ENCODE measurements at regions not wholly inside any gene's neighbourhood (a gene's known extent, or its start where the extent isn't known, plus 50 kb on each side); places are given as distances from the start of the nearest gene placed in this dataset.

DNA sequence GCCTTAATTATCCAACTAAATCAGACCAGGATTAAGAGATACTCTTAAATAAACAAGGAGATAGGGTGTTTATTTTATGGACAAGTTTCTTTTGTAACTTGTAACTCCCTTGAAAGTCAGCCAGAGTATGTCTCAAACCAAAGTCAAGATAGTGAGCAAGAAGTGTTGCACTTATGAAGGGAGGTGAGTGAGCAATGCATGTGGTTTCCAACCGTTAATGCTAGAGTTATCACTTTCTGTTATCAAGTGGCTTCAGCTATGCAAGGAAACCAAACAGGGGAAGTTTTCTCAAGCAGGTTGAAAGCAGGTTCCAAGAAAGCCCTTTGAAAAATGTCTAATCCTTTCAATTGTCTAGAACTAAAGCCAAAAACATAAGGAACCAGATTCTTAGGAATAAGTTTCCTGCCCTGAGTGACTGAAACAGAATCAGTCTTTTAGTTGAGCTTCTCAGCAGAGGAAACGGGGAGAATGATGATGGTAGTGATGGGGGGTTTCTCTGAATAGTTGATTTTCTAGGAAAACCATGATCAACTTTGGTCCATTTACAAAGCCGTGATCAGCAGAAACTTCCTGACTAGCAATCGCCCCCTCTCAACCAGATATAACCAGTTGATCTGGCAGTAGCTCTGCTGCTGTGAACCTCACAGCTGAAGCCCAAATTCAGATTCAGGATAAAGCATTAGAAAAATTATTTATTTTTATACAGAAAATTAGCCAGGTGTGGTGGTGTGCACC lies 128.4 kb downstream of the DAD1 start:
- H4K20me1 ChIP-seq (ENCODE audit: insufficient read depth, low read length) = no peaks in the 10 kb centered on the region
- H2BK20ac ChIP-seq (ENCODE audit: low read depth, low read length) = no peak overlapping the region
- no peak overlapping the region for H4K91ac ChIP-seq (ENCODE audit: insufficient read depth, low read depth, low read length)
- no peak overlapping the region for H3K14ac ChIP-seq (replicated peaks; ENCODE audit: low read depth, low read length)
- H2AK5ac ChIP-seq (ENCODE audit: low read depth, low read length) = no peak overlapping the region
- in situ Hi-C loops (cut with MboI; ENCODE audit: low sequenced_read_pairs) (no loop called here), dilution Hi-C loops (cut with HindIII; ENCODE audit: low sequenced_read_pairs, unreplicated experiment) (no loop called here), intact Hi-C loops (cut with micrococcal nuclease) (no loop called here)
- H3K4me1 ChIP-seq (ENCODE audit: control insufficient read depth, insufficient read depth, low read length) = no peaks in the 10 kb centered on the region
- no peak overlapping the region for H4K8ac ChIP-seq (ENCODE audit: low read depth in 2 of 2, low read length in 2 of 2)
- no peak overlapping the region for H3K4me2 ChIP-seq (ENCODE audit: low read depth, low read length)
- no peak overlapping the region for H3K23ac ChIP-seq (ENCODE audit: low read depth, low read length)
- no peaks in the 10 kb centered on the region for H3K9me1 ChIP-seq (ENCODE audit: insufficient read depth, low read length)
- TF ChIP-seq RFX5 (IDR thresholded peaks at IDR 0.05; ENCODE audit: low read depth, low read length) (no peak), CEBPB (IDR thresholded peaks at IDR 0.05; ENCODE audit: low read depth, low read length) (no peak), POLR2A (IDR thresholded peaks at IDR 0.05; ENCODE audit: low read depth, low read length) (no peak), MXI1 (IDR thresholded peaks at IDR 0.05; ENCODE audit: borderline replicate concordance, low read depth, low read length) (no peak), FOS (IDR thresholded peaks at IDR 0.05; ENCODE audit: low read depth, low read length) (no peak), RCOR1 (IDR thresholded peaks at IDR 0.05; ENCODE audit: insufficient replicate concordance, low read length) (no peak), NFE2L2 (IDR thresholded peaks at IDR 0.05; ENCODE audit: low read depth, low read length) (no peak), BHLHE40 (IDR thresholded peaks at IDR 0.05; ENCODE audit: low read depth, low read length) (no peak), CHD1 (IDR thresholded peaks at IDR 0.05; ENCODE audit: low read depth, low read length) (no peak), SMC3 (IDR thresholded peaks at IDR 0.05; ENCODE audit: low read depth, low read length) (no peak), MAZ (IDR thresholded peaks at IDR 0.05; ENCODE audit: borderline replicate concordance, low read depth, low read length) (no peak), MAFK (IDR thresholded peaks at IDR 0.05; ENCODE audit: low read depth, low read length) (no peak), RAD21 (IDR thresholded peaks at IDR 0.05; ENCODE audit: low read length) (no peak)
- TF ChIP-seq, protein P1, sequence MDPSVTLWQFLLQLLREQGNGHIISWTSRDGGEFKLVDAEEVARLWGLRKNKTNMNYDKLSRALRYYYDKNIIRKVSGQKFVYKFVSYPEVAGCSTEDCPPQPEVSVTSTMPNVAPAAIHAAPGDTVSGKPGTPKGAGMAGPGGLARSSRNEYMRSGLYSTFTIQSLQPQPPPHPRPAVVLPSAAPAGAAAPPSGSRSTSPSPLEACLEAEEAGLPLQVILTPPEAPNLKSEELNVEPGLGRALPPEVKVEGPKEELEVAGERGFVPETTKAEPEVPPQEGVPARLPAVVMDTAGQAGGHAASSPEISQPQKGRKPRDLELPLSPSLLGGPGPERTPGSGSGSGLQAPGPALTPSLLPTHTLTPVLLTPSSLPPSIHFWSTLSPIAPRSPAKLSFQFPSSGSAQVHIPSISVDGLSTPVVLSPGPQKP (IDR thresholded peaks at IDR 0.05; ENCODE audit: borderline replicate concordance, low read depth, low read length) = no peak
- TF ChIP-seq, protein P2, sequence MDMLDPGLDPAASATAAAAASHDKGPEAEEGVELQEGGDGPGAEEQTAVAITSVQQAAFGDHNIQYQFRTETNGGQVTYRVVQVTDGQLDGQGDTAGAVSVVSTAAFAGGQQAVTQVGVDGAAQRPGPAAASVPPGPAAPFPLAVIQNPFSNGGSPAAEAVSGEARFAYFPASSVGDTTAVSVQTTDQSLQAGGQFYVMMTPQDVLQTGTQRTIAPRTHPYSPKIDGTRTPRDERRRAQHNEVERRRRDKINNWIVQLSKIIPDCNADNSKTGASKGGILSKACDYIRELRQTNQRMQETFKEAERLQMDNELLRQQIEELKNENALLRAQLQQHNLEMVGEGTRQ (IDR thresholded peaks at IDR 0.05; ENCODE audit: low read depth, low read length) = no peak
- TF ChIP-seq, protein P3, sequence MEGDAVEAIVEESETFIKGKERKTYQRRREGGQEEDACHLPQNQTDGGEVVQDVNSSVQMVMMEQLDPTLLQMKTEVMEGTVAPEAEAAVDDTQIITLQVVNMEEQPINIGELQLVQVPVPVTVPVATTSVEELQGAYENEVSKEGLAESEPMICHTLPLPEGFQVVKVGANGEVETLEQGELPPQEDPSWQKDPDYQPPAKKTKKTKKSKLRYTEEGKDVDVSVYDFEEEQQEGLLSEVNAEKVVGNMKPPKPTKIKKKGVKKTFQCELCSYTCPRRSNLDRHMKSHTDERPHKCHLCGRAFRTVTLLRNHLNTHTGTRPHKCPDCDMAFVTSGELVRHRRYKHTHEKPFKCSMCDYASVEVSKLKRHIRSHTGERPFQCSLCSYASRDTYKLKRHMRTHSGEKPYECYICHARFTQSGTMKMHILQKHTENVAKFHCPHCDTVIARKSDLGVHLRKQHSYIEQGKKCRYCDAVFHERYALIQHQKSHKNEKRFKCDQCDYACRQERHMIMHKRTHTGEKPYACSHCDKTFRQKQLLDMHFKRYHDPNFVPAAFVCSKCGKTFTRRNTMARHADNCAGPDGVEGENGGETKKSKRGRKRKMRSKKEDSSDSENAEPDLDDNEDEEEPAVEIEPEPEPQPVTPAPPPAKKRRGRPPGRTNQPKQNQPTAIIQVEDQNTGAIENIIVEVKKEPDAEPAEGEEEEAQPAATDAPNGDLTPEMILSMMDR (conservative IDR thresholded peaks at IDR 0.05; ENCODE audit: low read depth, low read length) = no peak
- no peak overlapping the region for H2BK15ac ChIP-seq (ENCODE audit: low read depth, low read length)
- no peak overlapping the region for H2AFZ ChIP-seq (replicated peaks; ENCODE audit: low read length, poor library complexity)
- no peak overlapping the region for H3K4ac ChIP-seq (ENCODE audit: low read depth, low read length)
- H3K9me3 ChIP-seq (ENCODE audit: control insufficient read depth, insufficient read depth, low read length) = no peaks in the 10 kb centered on the region
- H4K5ac ChIP-seq (ENCODE audit: low read depth, low read length) = no peak overlapping the region
- no TSS peak for BruUV-seq (replicated peaks)
- no peak overlapping the region for H3K9ac ChIP-seq (ENCODE audit: low read depth, low read length)
- no peaks in the 10 kb centered on the region for H3K36me3 ChIP-seq (ENCODE audit: control insufficient read depth, insufficient read depth, low read length)
- H3K27me3 ChIP-seq (ENCODE audit: control insufficient read depth, insufficient read depth, low read length) = peaks cover 46% of the 10 kb centered on the region
- no peak for ATAC-seq (ENCODE audit: low read depth)
- H2BK120ac ChIP-seq (ENCODE audit: low read depth, low read length) = no peak overlapping the region
- no peaks in the 10 kb centered on the region for H3K79me1 ChIP-seq (ENCODE audit: low read depth in 1 of 2, low read length in 2 of 2)
- DNase-seq = peak; percentile 6
- POLR2A ChIA-PET (ENCODE audit: unreplicated experiment) = no interaction called here
- no peak overlapping the region for H3K4me3 ChIP-seq (ENCODE audit: insufficient read depth, low read depth, low read length)
- H2BK5ac ChIP-seq (ENCODE audit: low read depth, low read length, poor library complexity, severe bottlenecking) = no peak overlapping the region
- H2AK9ac ChIP-seq (replicated peaks; ENCODE audit: low read depth, low read length, poor library complexity) = no peak overlapping the region
- no peak overlapping the region for H3K56ac ChIP-seq (ENCODE audit: extremely low read depth, insufficient read depth, low read length)
- WGBS, 2 experiments (ENCODE audit: extremely low coverage in 2 of 2, insufficient read length in 1 of 2) = no CpG with 5 or more reads among the region's 4 CpGs
- H3K18ac ChIP-seq (ENCODE audit: low read depth, low read length) = no peak overlapping the region
- CTCF ChIA-PET = interaction anchor here (1.0 kb wide), 1 partner anchor 11 kb away, joined by 3 read pairs; no protein-coding TSS in a partner anchor
- H3K27ac ChIP-seq (ENCODE audit: insufficient read depth, low read length) = no peak overlapping the region

Measured in IMR-90 (cell line).